GM12864 (cell line): ENCODE measurements at regions not wholly inside any gene's neighbourhood (a gene's known extent, or its start where the extent isn't known, plus 50 kb on each side); places are given as distances from the start of the nearest gene placed in this dataset.

Experiments
- DNase-seq: peaks from one replicate; pipeline ENCODE4 v3.0.0-alpha.2; 2011; ENCODE audit warnings: low read depth
- H3K4me3 ChIP-seq: 2 replicates; pipeline ENCODE4 v1.5.1; 2011; ENCODE audit warnings: mild to moderate bottlenecking, low read depth, low read length, control low read depth
- CTCF ChIP-seq: IDR thresholded peaks from 2 replicates; pipeline ENCODE4 v1.5.1; 2011; ENCODE audit warnings: low read depth, mild to moderate bottlenecking, moderate library complexity, low read length, control low read depth, inconsistent platforms; ENCODE audit errors: missing control alignments

GRCh38 chr7:17038160-17038782 is 156.5 kb upstream of the AGR3 start:
- H3K4me3 ChIP-seq = no peak overlapping the region
- TF ChIP-seq CTCF = no peak
- DNase-seq = no peak

GRCh38 chr7:17038783-17039170 is 157.0 kb upstream of the AGR3 start:
- no peak overlapping the region for H3K4me3 ChIP-seq
- no peak for TF ChIP-seq CTCF
- no peak for DNase-seq

- no peak for DNase-seq
- no peak for TF ChIP-seq CTCF
- H3K4me3 ChIP-seq = no peak overlapping the region
Observed at GRCh38 chr7:17039372-17039771, 157.6 kb upstream of the AGR3 start.

GRCh38 chr7:17040716-17041115 is 158.9 kb upstream of the AGR3 start:
- TF ChIP-seq CTCF = no peak
- no peak overlapping the region for H3K4me3 ChIP-seq
- no peak for DNase-seq

GRCh38 chr7:17041324-17041723 is 159.5 kb upstream of the AGR3 start:
- no peak overlapping the region for H3K4me3 ChIP-seq
- no peak for TF ChIP-seq CTCF
- no peak for DNase-seq

- no peak overlapping the region for H3K4me3 ChIP-seq
- no peak for DNase-seq
- no peak for TF ChIP-seq CTCF
Observed at GRCh38 chr7:17042211-17042610, 160.4 kb upstream of the AGR3 start.

- no peak for TF ChIP-seq CTCF
- H3K4me3 ChIP-seq = no peak overlapping the region
- no peak for DNase-seq
Observed at GRCh38 chr7:17043012-17043877, 161.5 kb upstream of the AGR3 start.
